Thyroid gland (tissue), 4 donors: ENCODE measurements at regions not wholly inside any gene's neighbourhood (a gene's known extent, or its start where the extent isn't known, plus 50 kb on each side); places are given as distances from the start of the nearest gene placed in this dataset.

Source experiments
- CTCF ChIP-seq, 6 experiments: fragments of 200-600 bp in 3 of 6; fragments of 450-650 bp in 3 of 6; sonication (generic) in 3 of 6; IDR thresholded peaks; one replicate each; pipeline ENCODE4 v1.5.1; 2016 to 2019; ENCODE audit warnings: antibody characterized with exemption in 6 of 6, mild to moderate bottlenecking in 2 of 6, inconsistent platforms in 1 of 6, moderate library complexity in 1 of 6
- POLR2A ChIP-seq, 2 donors: fragments of 450-650 bp; IDR thresholded peaks; one replicate each; pipeline ENCODE4 v1.6.1; 2017; ENCODE audit warnings: antibody characterized with exemption in 2 of 2, mild to moderate bottlenecking in 2 of 2, moderate library complexity in 1 of 2

GRCh38 chr7:49718760-49719159 is 54.7 kb upstream of the VWC2 start:
- TF ChIP-seq CTCF (IDR thresholded peaks at IDR 0.05), result no peak
- no peak for TF ChIP-seq POLR2A (IDR thresholded peaks at IDR 0.05)
